DOHH2 (cell line): ENCODE measurements at regions not wholly inside any gene's neighbourhood (a gene's known extent, or its start where the extent isn't known, plus 50 kb on each side); places are given as distances from the start of the nearest gene placed in this dataset.

Experiments used
- H3F3A ChIP-seq: fragments of 200-600 bp; sonication (generic), shearing (Covaris generic); 2 replicates; pipeline ENCODE4 v1.6.0; 2016; ENCODE audit warnings: antibody characterized with exemption, mild to moderate bottlenecking; ENCODE audit not compliant: control insufficient read depth, insufficient read depth
- H3K27ac ChIP-seq: fragments of 200-600 bp; sonication (generic); 2 replicates; pipeline ENCODE4 v1.5.1; 2014; ENCODE audit warnings: low read depth, mild to moderate bottlenecking, low read length, moderate library complexity
- H3K27me3 ChIP-seq: fragments of 200-600 bp; sonication (generic); 2 replicates; pipeline ENCODE4 v1.6.1; 2014; ENCODE audit warnings: mild to moderate bottlenecking, low read length, mixed read lengths; ENCODE audit not compliant: control insufficient read depth
- H3K36me3 ChIP-seq: fragments of 200-600 bp; sonication (generic); 2 replicates; pipeline ENCODE4 v1.6.1; 2014; ENCODE audit warnings: mild to moderate bottlenecking, low read length, moderate library complexity, mixed read lengths; ENCODE audit not compliant: control insufficient read depth
- H3K4me1 ChIP-seq: fragments of 200-600 bp; sonication (generic); 2 replicates; pipeline ENCODE4 v1.6.1; 2014; ENCODE audit warnings: mild to moderate bottlenecking, low read length, mixed read lengths; ENCODE audit not compliant: control insufficient read depth
- H3K4me2 ChIP-seq: fragments of 200-600 bp; sonication (generic); 2 replicates; pipeline ENCODE4 v1.6.0; 2014; ENCODE audit warnings: mild to moderate bottlenecking, low read length, moderate library complexity
- H3K4me3 ChIP-seq: fragments of 200-600 bp; sonication (generic); 2 replicates; pipeline ENCODE4 v1.5.1; 2014; ENCODE audit warnings: mild to moderate bottlenecking, low read length, mixed read lengths
- H3K79me2 ChIP-seq: fragments of 200-600 bp; sonication (generic); 2 replicates; pipeline ENCODE4 v1.6.1; 2014; ENCODE audit warnings: mild to moderate bottlenecking, low read length, mixed read lengths; ENCODE audit not compliant: control insufficient read depth
- H3K9me2 ChIP-seq: fragments of 200-600 bp; sonication (generic); replicated peaks from 2 replicates; pipeline ENCODE4 v1.6.1; 2014; ENCODE audit warnings: mild to moderate bottlenecking, low read length, mixed read lengths; ENCODE audit not compliant: control insufficient read depth
- H3K9me3 ChIP-seq: fragments of 200-600 bp; sonication (generic); 2 replicates; pipeline ENCODE4 v1.6.1; 2014; ENCODE audit warnings: antibody characterized with exemption, low read length, mixed read lengths; ENCODE audit not compliant: control insufficient read depth, insufficient read depth
- H4K20me1 ChIP-seq: fragments of 200-600 bp; sonication (generic); 2 replicates; pipeline ENCODE4 v1.6.0; 2014; ENCODE audit warnings: low read depth, mild to moderate bottlenecking, antibody characterized with exemption, low read length, moderate library complexity; ENCODE audit not compliant: control insufficient read depth, insufficient read depth
- CTCF ChIP-seq: fragments of 200-600 bp; sonication (generic); IDR thresholded peaks from one replicate; pipeline ENCODE4 v1.5.1; 2014; ENCODE audit warnings: antibody characterized with exemption, mild to moderate bottlenecking, low read depth, low read length; ENCODE audit not compliant: poor library complexity, severe bottlenecking
- EZH2phosphoT487 ChIP-seq: fragments of 200-600 bp; sonication (generic); IDR thresholded peaks from 2 replicates; pipeline ENCODE4 v1.6.1; 2017; ENCODE audit warnings: borderline replicate concordance, mild to moderate bottlenecking, antibody characterized with exemption, low read length, moderate library complexity, mixed read lengths

GRCh38 chr21:16519644-16520043 is 789.9 kb downstream of the USP25 start:
- Histone ChIP-seq H3K4me1 (no peaks in the 10 kb centered on the region), H3F3A (no peaks in the 10 kb centered on the region), H3K79me2 (no peaks in the 10 kb centered on the region), H3K27me3 (no peaks in the 10 kb centered on the region), H3K4me3 (no peak overlapping the region), H3K27ac (no peak overlapping the region), H3K4me2 (no peak overlapping the region), H3K9me2 (no peaks in the 10 kb centered on the region), H4K20me1 (no peaks in the 10 kb centered on the region), H3K36me3 (no peaks in the 10 kb centered on the region), H3K9me3 (no peaks in the 10 kb centered on the region; the same call in 1 of the 2 replicates)
- TF ChIP-seq EZH2phosphoT487 (no peak), CTCF (no peak)

- no peaks in the 10 kb centered on the region for H3F3A ChIP-seq
- no peak overlapping the region for H3K27ac ChIP-seq
- H3K27me3 ChIP-seq, result no peaks in the 10 kb centered on the region
- no peaks in the 10 kb centered on the region for H4K20me1 ChIP-seq
- H3K79me2 ChIP-seq, result no peaks in the 10 kb centered on the region
- H3K4me3 ChIP-seq, result no peak overlapping the region
- no peaks in the 10 kb centered on the region for H3K9me2 ChIP-seq
- no peak for TF ChIP-seq CTCF
- no peak for TF ChIP-seq EZH2phosphoT487
- H3K36me3 ChIP-seq, result no peaks in the 10 kb centered on the region
- H3K4me1 ChIP-seq, result no peaks in the 10 kb centered on the region
- no peaks in the 10 kb centered on the region; the same call in 1 of the 2 replicates for H3K9me3 ChIP-seq
- H3K4me2 ChIP-seq, result no peak overlapping the region
Observed at GRCh38 chr21:16522548-16522947, 792.8 kb downstream of the USP25 start.

- Histone ChIP-seq H3F3A (no peaks in the 10 kb centered on the region), H3K9me2 (no peaks in the 10 kb centered on the region), H3K27ac (no peak overlapping the region), H3K79me2 (no peaks in the 10 kb centered on the region), H3K27me3 (no peaks in the 10 kb centered on the region), H4K20me1 (no peaks in the 10 kb centered on the region), H3K36me3 (no peaks in the 10 kb centered on the region), H3K4me1 (no peaks in the 10 kb centered on the region), H3K4me2 (no peak overlapping the region), H3K4me3 (no peak overlapping the region), H3K9me3 (peaks cover 8% of the 10 kb centered on the region; the same call in 1 of the 2 replicates)
- no peak for TF ChIP-seq EZH2phosphoT487
- no peak for TF ChIP-seq CTCF
Observed at GRCh38 chr21:16530656-16531055, 800.9 kb downstream of the USP25 start.

GRCh38 chr21:16532840-16533239 is 803.1 kb downstream of the USP25 start:
- Histone ChIP-seq H3K4me1 (no peaks in the 10 kb centered on the region), H3F3A (no peaks in the 10 kb centered on the region), H3K9me3 (peaks cover 8% of the 10 kb centered on the region; the same call in 1 of the 2 replicates), H3K9me2 (no peaks in the 10 kb centered on the region), H3K27ac (no peak overlapping the region), H4K20me1 (no peaks in the 10 kb centered on the region), H3K4me3 (no peak overlapping the region), H3K4me2 (no peak overlapping the region), H3K79me2 (no peaks in the 10 kb centered on the region), H3K36me3 (no peaks in the 10 kb centered on the region), H3K27me3 (no peaks in the 10 kb centered on the region)
- TF ChIP-seq EZH2phosphoT487 (no peak), CTCF (no peak)
